ENCODE measurements at regions not wholly inside any gene's neighbourhood (a gene's known extent, or its start where the extent isn't known, plus 50 kb on each side); places are given as distances from the start of the nearest gene placed in this dataset.
A peak's percentile ranks its signal among the peaks of the same experiment; 100 is the strongest.

DNA sequence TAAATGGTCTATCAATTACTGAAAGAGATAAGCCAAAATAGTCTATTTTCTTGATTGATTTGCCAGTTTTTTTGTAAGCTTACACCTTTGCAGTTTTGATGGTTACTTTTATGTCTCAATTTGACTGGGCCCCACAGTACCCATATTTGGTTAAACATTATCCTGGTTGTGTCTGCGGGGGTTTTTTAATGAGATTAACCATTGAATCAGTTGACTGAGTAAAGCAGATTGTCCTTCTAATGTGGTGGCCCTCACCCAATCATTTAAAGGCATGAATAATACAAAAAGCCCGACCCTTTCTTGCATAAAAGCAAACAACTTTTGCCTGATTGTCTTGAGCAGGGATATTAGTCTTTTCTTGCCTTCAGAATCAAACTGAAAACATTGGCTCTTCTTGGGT lies 650.0 kb upstream of the RGS18 start:
- in situ Hi-C loops (cut with MboI), result no loop called here
- CTCF ChIA-PET (ENCODE audit: low intra/inter-chr PET ratio), result no interaction called here
- intact Hi-C loops (cut with micrococcal nuclease), result no loop called here
- ATAC-seq (no peak), DNase-seq (ENCODE audit: extremely low read depth in 1 of 4, low spot score in 3 of 4) (no peak), FAIRE-seq (no peak)
- no peaks in the 10 kb centered on the region for H3K79me2 ChIP-seq (ENCODE audit: control insufficient read depth, insufficient read depth, low read length)
- no peaks in the 10 kb centered on the region for H3K36me3 ChIP-seq (ENCODE audit: control insufficient read depth, insufficient read depth, low read length)
- no peaks in the 10 kb centered on the region for H3K4me1 ChIP-seq (replicated peaks in 1 of 2; ENCODE audit: control insufficient read depth in 2 of 2, insufficient read depth in 2 of 2, low read length in 2 of 2)
- no peaks in the 10 kb centered on the region for H3K9me1 ChIP-seq (ENCODE audit: control insufficient read depth, insufficient read depth, low read length)
- POLR2A ChIA-PET, result interaction anchor here (0.8 kb wide), 1 partner anchor 1803 kb away, joined by 3 read pairs; no protein-coding TSS in a partner anchor
- no peak overlapping the region for H3K9ac ChIP-seq (ENCODE audit: insufficient read depth in 1 of 2, low read depth in 2 of 2, low read length in 2 of 2)
- H3K9me3 ChIP-seq (replicated peaks; ENCODE audit: control insufficient read depth, insufficient read depth, low read depth, low read length), result 0 out of 2 replicates have a peak, but pooled peaks cover 2% of the 10 kb centered on the region
- BruUV-seq (replicated peaks), result no TSS peak
- WGBS (ENCODE audit: insufficient coverage, low coverage, missing lambda C conversion rate), result 3% methylated on average over 2 of the region's 2 CpGs
- H3K4me3 ChIP-seq, result no peak overlapping the region
- no peaks in the 10 kb centered on the region for H3K27me3 ChIP-seq (ENCODE audit: control insufficient read depth in 2 of 2, insufficient read depth in 2 of 2, low read length in 2 of 2)
- H4K20me1 ChIP-seq (replicated peaks; ENCODE audit: control insufficient read depth, insufficient read depth, low read length), result no peaks in the 10 kb centered on the region
- peak overlapping the region; percentile 32; the same call in 1 of the 2 replicates for H2AFZ ChIP-seq (ENCODE audit: low read depth, low read length)
- no peak overlapping the region for H3K4me2 ChIP-seq (ENCODE audit: insufficient read depth, low read length)
- H3K27ac ChIP-seq (ENCODE audit: extremely low read depth, low read depth, low read length), result no peak overlapping the region
- TF ChIP-seq ZBTB34 (CRISPR knock-in tag; IDR thresholded peaks at IDR 0.05) (no peak), CBFB (CRISPR knock-in tag; IDR thresholded peaks at IDR 0.05) (no peak), REST (IDR thresholded peaks at IDR 0.05; ENCODE audit: borderline replicate concordance) (no peak), REST (CRISPR knock-in tag; IDR thresholded peaks at IDR 0.05; ENCODE audit: low read depth) (no peak), GABPB1 (CRISPR knock-in tag; IDR thresholded peaks at IDR 0.05) (no peak), ARNT (IDR thresholded peaks at IDR 0.05) (no peak), SMAD1 (IDR thresholded peaks at IDR 0.05; ENCODE audit: low read depth, low read length, partially characterized antibody) (no peak), GTF2A2 (tag; IDR thresholded peaks at IDR 0.05) (no peak), FUS (optimal IDR thresholded peaks at IDR 0.05; ENCODE audit: low read depth, low read length) (no peak)
- TF ChIP-seq, protein P1, sequence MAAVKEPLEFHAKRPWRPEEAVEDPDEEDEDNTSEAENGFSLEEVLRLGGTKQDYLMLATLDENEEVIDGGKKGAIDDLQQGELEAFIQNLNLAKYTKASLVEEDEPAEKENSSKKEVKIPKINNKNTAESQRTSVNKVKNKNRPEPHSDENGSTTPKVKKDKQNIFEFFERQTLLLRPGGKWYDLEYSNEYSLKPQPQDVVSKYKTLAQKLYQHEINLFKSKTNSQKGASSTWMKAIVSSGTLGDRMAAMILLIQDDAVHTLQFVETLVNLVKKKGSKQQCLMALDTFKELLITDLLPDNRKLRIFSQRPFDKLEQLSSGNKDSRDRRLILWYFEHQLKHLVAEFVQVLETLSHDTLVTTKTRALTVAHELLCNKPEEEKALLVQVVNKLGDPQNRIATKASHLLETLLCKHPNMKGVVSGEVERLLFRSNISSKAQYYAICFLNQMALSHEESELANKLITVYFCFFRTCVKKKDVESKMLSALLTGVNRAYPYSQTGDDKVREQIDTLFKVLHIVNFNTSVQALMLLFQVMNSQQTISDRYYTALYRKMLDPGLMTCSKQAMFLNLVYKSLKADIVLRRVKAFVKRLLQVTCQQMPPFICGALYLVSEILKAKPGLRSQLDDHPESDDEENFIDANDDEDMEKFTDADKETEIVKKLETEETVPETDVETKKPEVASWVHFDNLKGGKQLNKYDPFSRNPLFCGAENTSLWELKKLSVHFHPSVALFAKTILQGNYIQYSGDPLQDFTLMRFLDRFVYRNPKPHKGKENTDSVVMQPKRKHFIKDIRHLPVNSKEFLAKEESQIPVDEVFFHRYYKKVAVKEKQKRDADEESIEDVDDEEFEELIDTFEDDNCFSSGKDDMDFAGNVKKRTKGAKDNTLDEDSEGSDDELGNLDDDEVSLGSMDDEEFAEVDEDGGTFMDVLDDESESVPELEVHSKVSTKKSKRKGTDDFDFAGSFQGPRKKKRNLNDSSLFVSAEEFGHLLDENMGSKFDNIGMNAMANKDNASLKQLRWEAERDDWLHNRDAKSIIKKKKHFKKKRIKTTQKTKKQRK (IDR thresholded peaks at IDR 0.05; ENCODE audit: borderline replicate concordance, low read depth, low read length), result no peak
